Mammary epithelial cell (primary cell): ENCODE measurements at regions not wholly inside any gene's neighbourhood (a gene's known extent, or its start where the extent isn't known, plus 50 kb on each side); places are given as distances from the start of the nearest gene placed in this dataset.

ENCODE experiments used
- EZH2 ChIP-seq: IDR thresholded peaks from 2 replicates; pipeline ENCODE4 v1.6.1; 2012; ENCODE audit warnings: low read length, inconsistent platforms, borderline replicate concordance
- TF ChIP-seq, protein P1 (sequence below), 2 donors: IDR thresholded peaks in 1 of 2; conservative IDR thresholded peaks in 1 of 2; 2 replicates each; pipeline ENCODE4 v1.5.1; 2011 to 2012; ENCODE audit warnings: inconsistent platforms in 2 of 2, low read length in 2 of 2, mild to moderate bottlenecking in 2 of 2, control low read depth in 1 of 2, low read depth in 1 of 2; ENCODE audit not compliant: insufficient read depth in 1 of 2; ENCODE audit errors: extremely low read depth in 1 of 2

DNA sequence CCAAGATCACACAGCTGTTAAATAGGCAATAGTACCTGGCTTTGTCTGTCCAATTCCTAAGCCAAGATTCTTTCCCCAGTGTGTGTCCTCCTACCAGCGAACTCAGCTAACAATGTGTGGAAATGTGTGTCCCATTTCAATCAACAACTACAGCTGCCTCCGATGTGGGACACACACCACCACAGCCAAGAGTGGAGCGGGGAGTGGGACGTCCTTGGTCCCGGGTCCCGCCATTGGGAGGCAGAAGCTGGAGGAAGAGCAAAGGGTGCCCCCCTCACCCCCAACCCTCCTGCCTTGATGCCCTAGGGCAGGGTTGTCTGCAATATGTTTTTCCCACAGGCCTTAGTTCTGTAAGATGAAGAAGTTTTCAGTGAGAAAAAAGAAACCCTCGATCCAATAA lies 265.4 kb upstream of the RAB4A start:
- TF ChIP-seq, protein P1, sequence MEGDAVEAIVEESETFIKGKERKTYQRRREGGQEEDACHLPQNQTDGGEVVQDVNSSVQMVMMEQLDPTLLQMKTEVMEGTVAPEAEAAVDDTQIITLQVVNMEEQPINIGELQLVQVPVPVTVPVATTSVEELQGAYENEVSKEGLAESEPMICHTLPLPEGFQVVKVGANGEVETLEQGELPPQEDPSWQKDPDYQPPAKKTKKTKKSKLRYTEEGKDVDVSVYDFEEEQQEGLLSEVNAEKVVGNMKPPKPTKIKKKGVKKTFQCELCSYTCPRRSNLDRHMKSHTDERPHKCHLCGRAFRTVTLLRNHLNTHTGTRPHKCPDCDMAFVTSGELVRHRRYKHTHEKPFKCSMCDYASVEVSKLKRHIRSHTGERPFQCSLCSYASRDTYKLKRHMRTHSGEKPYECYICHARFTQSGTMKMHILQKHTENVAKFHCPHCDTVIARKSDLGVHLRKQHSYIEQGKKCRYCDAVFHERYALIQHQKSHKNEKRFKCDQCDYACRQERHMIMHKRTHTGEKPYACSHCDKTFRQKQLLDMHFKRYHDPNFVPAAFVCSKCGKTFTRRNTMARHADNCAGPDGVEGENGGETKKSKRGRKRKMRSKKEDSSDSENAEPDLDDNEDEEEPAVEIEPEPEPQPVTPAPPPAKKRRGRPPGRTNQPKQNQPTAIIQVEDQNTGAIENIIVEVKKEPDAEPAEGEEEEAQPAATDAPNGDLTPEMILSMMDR (conservative IDR thresholded peaks at IDR 0.05 in 1 of 2, IDR thresholded peaks at IDR 0.05 in 1 of 2; ENCODE audit: extremely low read depth in 1 of 2, insufficient read depth in 1 of 2, low read depth in 1 of 2, low read length in 2 of 2): no peak
- TF ChIP-seq EZH2: no peak
